ENCODE measurements at regions not wholly inside any gene's neighbourhood (a gene's known extent, or its start where the extent isn't known, plus 50 kb on each side); places are given as distances from the start of the nearest gene placed in this dataset.

DNA sequence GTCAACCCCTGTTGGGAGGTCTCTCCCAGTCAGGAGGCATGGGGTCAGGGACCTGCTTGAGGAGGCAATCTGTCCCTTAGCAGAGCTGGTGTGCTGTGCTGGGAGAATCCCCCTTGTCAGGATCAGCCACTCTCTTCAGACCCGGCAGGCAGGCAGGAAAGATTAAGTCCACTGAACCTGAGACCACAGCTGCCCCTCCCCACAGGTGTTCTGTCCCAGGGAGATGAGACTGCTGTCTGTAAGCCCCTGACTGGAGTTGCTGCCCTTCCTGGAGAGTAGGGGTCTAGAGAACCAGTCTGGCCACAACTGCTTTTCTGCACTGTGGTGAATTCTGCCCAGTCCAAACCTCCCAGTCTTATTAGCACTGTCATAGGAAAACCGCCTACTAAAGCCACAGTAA is 677.8 kb upstream of the POU3F2 start:
- Histone ChIP-seq H3K4ac (replicated peaks; ENCODE audit: insufficient read length, low read depth, low read length) (no peak overlapping the region), H4K5ac (ENCODE audit: insufficient read length, low read depth, low read length) (no peak overlapping the region), H3K18ac (ENCODE audit: extremely low read depth, low read length) (no peak overlapping the region), H3K27me3 (replicated peaks in 1 of 4; ENCODE audit: control insufficient read depth in 3 of 4, extremely low read depth in 1 of 4, insufficient read depth in 3 of 4, low read length in 3 of 4) (no peaks in the 10 kb centered on the region), H3K79me1 (ENCODE audit: low read depth, low read length) (no peaks in the 10 kb centered on the region), H2BK5ac (ENCODE audit: low read depth, low read length) (no peak overlapping the region), H3K4me3 (ENCODE audit: extremely low read depth in 1 of 4, insufficient read depth in 2 of 4, low read depth in 3 of 4, low read length in 4 of 4) (no peak overlapping the region), H3K56ac (replicated peaks; ENCODE audit: insufficient read length, low read depth, low read length) (no peak overlapping the region), H2BK12ac (ENCODE audit: low read depth, low read length) (no peak overlapping the region), H4K20me1 (replicated peaks in 1 of 2; ENCODE audit: control insufficient read depth in 1 of 2, insufficient read depth in 2 of 2, low read length in 2 of 2) (no peaks in the 10 kb centered on the region), H2BK20ac (ENCODE audit: low read length) (no peak overlapping the region), H3K4me1 (replicated peaks in 1 of 4; ENCODE audit: control insufficient read depth in 3 of 4, insufficient read depth in 4 of 4, low read length in 3 of 4) (no peaks in the 10 kb centered on the region), H4K91ac (replicated peaks; ENCODE audit: insufficient read length, low read length) (no peak overlapping the region), H3K27ac (ENCODE audit: low read depth, low read length) (no peak overlapping the region), H3K9me3 (ENCODE audit: insufficient read depth in 2 of 2, low read depth in 1 of 2, low read length in 1 of 2) (no peaks in the 10 kb centered on the region), H2BK120ac (replicated peaks; ENCODE audit: low read depth, low read length) (no peak overlapping the region), H2AFZ (ENCODE audit: low read length) (no peak overlapping the region), H3K23ac (ENCODE audit: insufficient read length) (no peak overlapping the region), H4K8ac (ENCODE audit: extremely low read depth, insufficient read depth, low read length) (no peak overlapping the region), H3K9ac (replicated peaks in 1 of 4; ENCODE audit: extremely low read depth in 1 of 4, low read depth in 3 of 4, low read length in 3 of 4) (no peak overlapping the region), H3K14ac (ENCODE audit: insufficient read length) (no peak overlapping the region), H2AK5ac (ENCODE audit: low read depth, low read length) (no peak overlapping the region), H3K4me2 (ENCODE audit: insufficient read depth in 1 of 2, low read depth in 2 of 2, low read length in 2 of 2) (no peak overlapping the region), H2BK15ac (ENCODE audit: low read length) (no peak overlapping the region), H3K23me2 (ENCODE audit: low read depth, low read length) (no peaks in the 10 kb centered on the region), H3K36me3 (ENCODE audit: control insufficient read depth in 2 of 4, insufficient read depth in 4 of 4, low read length in 3 of 4) (no peaks in the 10 kb centered on the region), H3K79me2 (ENCODE audit: control insufficient read depth in 1 of 2, insufficient read depth in 2 of 2, low read length in 2 of 2) (no peaks in the 10 kb centered on the region)
- ChIA-PET CTCF (ENCODE audit: partially characterized antibody) (interaction anchor here (0.6 kb wide), 1 partner anchor 372 kb away, joined by 3 read pairs; no protein-coding TSS in a partner anchor), POLR2A (ENCODE audit: partially characterized antibody) (no interaction called here)
- no peak for DNase-seq (ENCODE audit: low read depth in 1 of 2, low spot score in 2 of 2)
- no peak for FAIRE-seq
- no peak for TF ChIP-seq CBX5 (IDR thresholded peaks at IDR 0.05; ENCODE audit: low read depth, low read length)
- TF ChIP-seq KDM5A (IDR thresholded peaks at IDR 0.05; ENCODE audit: low read length): no peak
- TF ChIP-seq CBX8 (IDR thresholded peaks at IDR 0.05; ENCODE audit: borderline replicate concordance, low read depth, low read length): no peak
- no peak for TF ChIP-seq HDAC2 (IDR thresholded peaks at IDR 0.05; ENCODE audit: borderline replicate concordance in 1 of 2, low read depth in 2 of 2, low read length in 2 of 2)
- TF ChIP-seq KDM1A (IDR thresholded peaks at IDR 0.05; ENCODE audit: borderline replicate concordance, low read length): no peak
- TF ChIP-seq PHF8 (conservative IDR thresholded peaks at IDR 0.05; ENCODE audit: low read depth, low read length): no peak
- no peak for TF ChIP-seq SIRT6 (IDR thresholded peaks at IDR 0.05; ENCODE audit: low read length)
- no peak for TF ChIP-seq CTBP2 (IDR thresholded peaks at IDR 0.05; ENCODE audit: borderline replicate concordance, insufficient read depth, insufficient read length, low read length)
- TF ChIP-seq CHD2 (IDR thresholded peaks at IDR 0.05; ENCODE audit: low read length): no peak
- TF ChIP-seq TCF12 (IDR thresholded peaks at IDR 0.05; ENCODE audit: low read depth, low read length): no peak
- no peak for TF ChIP-seq RXRA (IDR thresholded peaks at IDR 0.05; ENCODE audit: insufficient read depth, low read depth, low read length)
- no peak for TF ChIP-seq BRCA1 (IDR thresholded peaks at IDR 0.05; ENCODE audit: low read depth, low read length)
- no peak for TF ChIP-seq POU5F1 (IDR thresholded peaks at IDR 0.05; ENCODE audit: low read depth, low read length)
- no peak for TF ChIP-seq EGR1 (IDR thresholded peaks at IDR 0.05; ENCODE audit: borderline replicate concordance, low read depth, low read length)
- no peak for TF ChIP-seq TAF1 (IDR thresholded peaks at IDR 0.05; ENCODE audit: low read depth, low read length)
- TF ChIP-seq KDM4A (IDR thresholded peaks at IDR 0.05; ENCODE audit: low read depth, low read length, severe bottlenecking): no peak
- WGBS, 2 experiments (ENCODE audit: extremely low coverage in 1 of 2, insufficient coverage in 1 of 2, insufficient read length in 1 of 2, insufficient replicate concordance in 2 of 2, low coverage in 1 of 2, low lambda C conversion rate in 2 of 2, missing lambda C conversion rate in 1 of 2): 94% methylated on average over 2 of the region's 2 CpGs; no CpG with 5 or more reads in 1 of the 2 experiments
